ELF-1 (cell line): ENCODE measurements at regions not wholly inside any gene's neighbourhood (a gene's known extent, or its start where the extent isn't known, plus 50 kb on each side); places are given as distances from the start of the nearest gene placed in this dataset.
"Not testable (repeated sequence)": the region's sequence is repeated elsewhere in the genome, so short reads cannot be mapped to it uniquely, and the experiment has no call there.

ENCODE experiments used
- DNase-seq: peaks from one replicate; pipeline ENCODE4 v3.0.0-alpha.2; 2016; ENCODE audit warnings: low read depth, low spot score

DNA sequence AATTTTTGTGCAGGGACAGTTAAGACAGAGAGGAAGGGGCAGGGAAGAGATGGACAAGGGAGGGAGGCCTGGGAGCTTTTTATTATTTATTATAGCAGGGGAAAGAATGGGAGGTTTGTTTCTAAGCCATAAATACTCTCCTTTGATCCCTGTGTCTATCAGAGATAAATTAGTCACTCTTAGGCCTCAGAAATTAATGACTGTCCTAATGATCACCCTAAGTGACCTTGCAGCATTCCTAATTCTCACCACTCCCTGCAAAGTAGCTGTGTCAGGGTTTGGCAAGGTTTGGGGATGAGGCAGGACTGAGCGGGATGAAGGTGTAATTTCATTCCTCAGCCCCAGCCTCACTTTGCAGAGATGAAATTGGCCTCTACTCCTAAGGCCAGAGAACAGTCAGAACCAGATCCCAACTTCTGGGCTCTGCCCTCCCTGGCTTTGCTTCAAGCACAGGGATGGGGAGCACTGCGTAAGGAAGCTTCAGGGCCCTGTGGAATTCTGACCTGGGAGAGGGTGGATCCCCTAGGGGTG lies 95.0 kb downstream of the TMEM17 start:
- no peak for DNase-seq

DNA sequence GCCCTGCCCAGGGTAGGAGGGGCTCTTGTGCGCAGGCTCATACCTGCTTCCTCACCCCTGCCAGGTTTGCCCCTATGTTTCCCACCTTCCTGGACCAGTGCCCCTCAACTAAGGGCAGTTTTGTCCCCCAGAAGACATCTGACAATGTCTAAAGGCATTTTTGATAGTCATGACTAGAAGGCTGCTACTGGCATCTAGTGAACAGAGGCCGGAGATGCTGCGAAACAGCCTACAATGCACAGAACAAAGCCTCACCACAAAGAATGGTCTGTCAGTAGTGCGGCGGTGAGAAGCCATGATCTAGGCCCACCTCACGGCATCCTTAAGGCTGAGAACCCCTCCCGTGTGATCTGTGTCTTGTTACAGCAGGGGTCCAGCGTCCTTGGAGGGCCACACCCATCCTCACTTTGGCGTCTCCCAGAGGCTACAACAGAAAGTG lies 96.0 kb downstream of the TMEM17 start:
- peak; percentile 35 for DNase-seq

GRCh38 chr2:62409442-62409841 lies 96.6 kb downstream of the TMEM17 start:
- no peak for DNase-seq

DNA sequence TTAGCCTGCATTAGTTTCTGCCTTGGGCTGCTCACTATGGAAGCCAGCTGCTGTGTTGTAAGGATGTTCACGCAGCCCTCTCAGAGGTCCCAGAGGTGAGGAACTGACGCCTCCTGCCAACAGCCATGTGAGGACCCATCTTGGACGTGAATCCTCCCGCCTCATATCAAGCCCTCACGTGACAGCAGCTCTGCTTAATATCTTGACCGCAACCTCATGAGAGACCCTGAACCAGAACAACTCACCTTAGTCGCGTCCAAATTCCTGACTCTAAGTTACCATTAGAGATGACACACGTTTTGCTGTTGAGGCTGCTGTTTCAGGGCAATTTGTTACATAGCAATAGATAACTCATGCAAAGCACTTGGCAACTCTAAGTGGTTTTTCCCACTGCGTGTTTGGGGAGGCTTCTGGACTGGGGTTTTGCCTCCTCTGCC lies 97.7 kb downstream of the TMEM17 start:
- DNase-seq, result no peak

- peak; percentile 57 for DNase-seq
These were observed 98.2 kb downstream of the TMEM17 start for GRCh38 chr2:62407838-62408237.

- DNase-seq, result no peak
These were observed 98.6 kb downstream of the TMEM17 start for GRCh38 chr2:62407401-62407800.

- DNase-seq, result no peak
These were observed 99.4 kb downstream of the TMEM17 start for GRCh38 chr2:62406573-62407043.

DNA sequence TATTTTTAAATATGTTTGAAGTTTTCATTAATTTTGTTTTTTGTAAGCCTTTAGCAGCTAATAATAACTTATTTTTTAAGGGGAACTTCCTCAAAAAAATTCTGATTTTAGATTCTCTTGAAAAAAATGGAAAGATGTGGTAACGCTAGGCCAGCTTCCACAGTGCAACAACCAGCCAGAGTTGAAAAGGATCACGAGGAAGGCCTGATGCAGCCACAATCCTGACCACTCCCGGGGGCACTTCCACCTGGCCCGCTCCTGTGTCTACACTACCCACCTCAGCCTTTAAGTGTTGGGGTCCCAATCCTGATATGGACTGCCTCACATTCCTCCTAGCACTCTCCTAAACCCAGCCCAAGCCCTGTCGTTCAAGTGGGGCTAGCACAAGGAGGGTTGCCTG lies 101.1 kb downstream of the TMEM17 start:
- DNase-seq, result no peak

GRCh38 chr2:62402156-62402555 lies 103.8 kb downstream of the TMEM17 start:
- no peak for DNase-seq

GRCh38 chr2:62398356-62398755 lies 107.6 kb downstream of the TMEM17 start:
- DNase-seq, result no peak

DNA sequence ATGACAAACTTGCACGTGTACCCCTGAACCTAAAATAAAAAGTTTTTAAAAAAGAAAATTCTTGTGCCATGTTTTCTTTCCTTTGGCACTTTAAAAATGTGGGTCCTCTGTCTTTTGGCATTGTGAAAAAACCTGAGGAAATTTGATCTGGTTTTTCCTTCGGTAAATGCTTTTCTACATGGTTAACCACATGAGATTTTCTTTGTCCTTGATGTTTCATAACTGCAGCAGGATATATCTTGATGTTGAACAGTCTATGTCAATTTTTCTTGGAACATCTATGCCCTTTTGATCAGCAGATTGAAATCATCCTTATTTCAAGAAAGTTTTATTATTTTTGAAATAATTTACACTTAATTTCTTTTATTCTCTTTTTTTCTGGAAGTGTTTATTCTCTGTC lies 109.1 kb downstream of the TMEM17 start:
- DNase-seq, result no peak

- no peak for DNase-seq
These were observed 112.7 kb downstream of the TMEM17 start for GRCh38 chr2:62393293-62393692.

- no peak for DNase-seq
These were observed 114.3 kb downstream of the TMEM17 start for GRCh38 chr2:62391696-62392095.

DNA sequence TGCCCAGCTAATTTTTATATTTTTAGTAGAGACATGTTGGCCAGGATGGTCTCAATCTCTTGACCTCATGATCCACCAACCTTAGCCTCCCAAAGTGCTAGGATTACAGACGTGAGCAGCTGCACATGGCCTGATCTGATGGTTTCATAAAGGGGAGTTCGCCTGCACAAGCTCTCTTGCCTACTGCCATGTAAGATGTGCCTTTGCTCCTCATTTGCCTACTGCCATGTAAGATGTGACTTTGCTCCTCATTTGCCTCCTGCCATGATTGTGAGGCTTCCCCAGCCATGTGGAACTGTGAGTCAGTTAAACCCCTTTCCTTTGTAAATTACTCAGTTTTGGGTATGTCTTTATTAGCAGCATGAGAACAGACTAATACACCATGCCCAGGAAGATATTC lies 119.6 kb downstream of the TMEM17 start:
- DNase-seq, result not testable (repeated sequence)

DNA sequence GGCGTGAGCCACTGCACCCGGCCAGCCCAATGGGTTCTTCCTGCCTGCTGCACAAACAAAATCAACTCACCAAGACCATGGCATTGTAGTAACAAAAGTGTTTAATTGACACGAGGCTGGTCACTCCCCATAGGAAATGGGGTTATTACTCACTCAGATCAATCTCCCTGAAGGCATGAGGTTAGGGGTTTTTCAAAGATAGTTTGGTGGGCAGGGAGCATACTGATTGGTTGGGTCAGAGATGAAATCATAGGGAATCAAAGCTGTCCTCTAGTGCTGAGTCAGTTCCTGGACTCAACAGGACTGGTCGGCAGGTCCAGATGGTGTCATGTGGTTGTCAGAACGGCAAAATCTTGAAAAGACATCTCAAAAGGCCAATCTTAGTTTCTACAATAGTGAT lies 122.1 kb downstream of the TMEM17 start:
- no peak for DNase-seq

GRCh38 chr2:62382757-62383156 lies 123.2 kb downstream of the TMEM17 start:
- DNase-seq, result no peak

- peak; percentile 60 for DNase-seq
These were observed 123.9 kb downstream of the TMEM17 start for GRCh38 chr2:62382122-62382521.

GRCh38 chr2:62381656-62382055 lies 124.3 kb downstream of the TMEM17 start:
- DNase-seq, result no peak

DNA sequence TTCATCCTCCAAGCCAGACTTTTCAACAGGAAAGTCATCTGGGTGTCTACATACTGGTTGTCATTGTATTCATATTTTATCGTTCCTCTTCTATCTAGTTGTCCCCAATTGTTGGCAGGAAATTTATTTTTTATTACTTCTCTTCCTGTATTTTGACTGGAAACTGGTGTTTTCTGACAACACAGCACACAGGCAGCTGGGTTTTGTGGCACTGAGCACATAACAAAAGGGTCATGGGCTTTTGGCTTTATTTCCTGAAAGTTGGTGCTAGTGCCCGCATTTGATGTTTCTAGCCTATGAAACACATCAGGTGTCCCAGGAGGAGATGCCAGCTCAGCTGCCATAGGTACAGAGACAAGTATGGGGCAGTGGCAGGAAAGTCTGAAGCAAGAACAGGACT lies 126.4 kb downstream of the TMEM17 start:
- no peak for DNase-seq

DNA sequence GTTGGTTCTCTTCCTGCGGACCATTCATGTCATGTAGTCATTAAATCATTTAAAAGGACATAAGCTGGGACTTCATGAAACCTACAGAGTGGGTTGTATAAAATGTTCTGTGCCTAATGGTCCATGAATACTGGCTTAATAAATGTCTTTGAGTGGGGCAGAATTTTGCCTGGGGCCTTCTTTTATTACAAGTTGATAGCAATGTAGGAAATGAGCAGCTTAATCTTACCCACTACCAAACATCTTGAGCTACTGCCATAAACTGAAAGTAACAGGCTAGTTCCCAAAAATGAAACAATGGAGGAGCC lies 130.9 kb downstream of the TMEM17 start:
- no peak for DNase-seq

- peak; percentile 46 for DNase-seq
These were observed 131.5 kb downstream of the TMEM17 start for GRCh38 chr2:62374301-62375112.

DNA sequence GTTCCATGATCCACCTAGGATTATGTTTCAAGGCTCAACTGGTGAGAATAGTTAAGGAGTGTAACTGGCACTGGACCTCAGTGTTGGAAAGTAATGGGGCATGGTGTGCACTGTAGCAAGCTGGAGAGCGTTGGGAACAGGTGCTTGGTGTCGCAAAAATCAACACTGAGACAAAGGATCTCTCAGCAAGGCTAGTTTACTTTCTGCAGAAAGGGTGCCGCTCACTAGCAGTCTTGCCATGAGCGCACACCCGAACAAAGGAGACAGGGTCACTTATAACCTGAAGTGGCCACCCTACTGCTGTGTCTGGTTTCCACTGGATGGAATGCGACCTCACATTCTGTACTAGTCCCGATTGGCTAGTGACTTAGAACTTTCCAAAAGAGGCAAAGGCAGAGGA lies 133.2 kb downstream of the TMEM17 start:
- DNase-seq, result no peak
